HEK293 (cell line): ENCODE measurements at regions not wholly inside any gene's neighbourhood (a gene's known extent, or its start where the extent isn't known, plus 50 kb on each side); places are given as distances from the start of the nearest gene placed in this dataset.
"Not testable (repeated sequence)": the region's sequence is repeated elsewhere in the genome, so short reads cannot be mapped to it uniquely, and the experiment has no call there.

Experiments used
- ZNF19 ChIP-seq: fragments of 450-650 bp; formaldehyde crosslinking; IDR thresholded peaks from 2 replicates; pipeline ENCODE4; 2016; ENCODE audit warnings: missing biosample characterization, missing genetic modification characterization, low read depth
- ZNF214 ChIP-seq: fragments of 450-650 bp; formaldehyde crosslinking; IDR thresholded peaks from 2 replicates; pipeline ENCODE4 v1.5.1; 2017; ENCODE audit warnings: missing biosample characterization, mild to moderate bottlenecking, missing genetic modification characterization, borderline replicate concordance
- TF ChIP-seq, protein P1 (sequence below): fragments of 450-650 bp; formaldehyde crosslinking; IDR thresholded peaks from 2 replicates; pipeline ENCODE4 v1.5.1; 2016; ENCODE audit warnings: missing biosample characterization, missing genetic modification characterization
- TF ChIP-seq, protein P2 (sequence below): fragments of 450-650 bp; IDR thresholded peaks from 2 replicates; pipeline ENCODE4 v1.5.1; 2018; ENCODE audit warnings: missing biosample characterization, mild to moderate bottlenecking, missing genetic modification characterization

DNA sequence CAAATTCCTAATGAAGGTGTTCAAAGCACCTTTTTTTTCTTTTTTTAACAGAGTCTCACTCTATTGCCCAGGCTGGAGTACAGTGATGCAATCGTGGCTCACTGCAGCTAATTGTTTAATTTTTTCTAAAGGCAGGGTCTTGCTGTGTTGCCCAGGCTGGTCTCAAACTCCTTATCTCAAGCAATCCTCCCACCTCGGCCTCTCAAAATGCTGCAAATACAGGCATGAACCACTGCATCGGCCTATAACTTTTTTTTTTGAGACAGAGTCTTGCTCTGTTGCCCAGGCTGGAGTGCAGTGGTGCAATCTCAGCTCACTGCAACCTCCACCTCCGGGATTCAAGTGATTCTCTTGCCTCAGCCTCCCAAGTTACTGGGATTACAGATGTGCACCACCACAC lies 113.9 kb upstream of the CXADR start:
- TF ChIP-seq, protein P1, sequence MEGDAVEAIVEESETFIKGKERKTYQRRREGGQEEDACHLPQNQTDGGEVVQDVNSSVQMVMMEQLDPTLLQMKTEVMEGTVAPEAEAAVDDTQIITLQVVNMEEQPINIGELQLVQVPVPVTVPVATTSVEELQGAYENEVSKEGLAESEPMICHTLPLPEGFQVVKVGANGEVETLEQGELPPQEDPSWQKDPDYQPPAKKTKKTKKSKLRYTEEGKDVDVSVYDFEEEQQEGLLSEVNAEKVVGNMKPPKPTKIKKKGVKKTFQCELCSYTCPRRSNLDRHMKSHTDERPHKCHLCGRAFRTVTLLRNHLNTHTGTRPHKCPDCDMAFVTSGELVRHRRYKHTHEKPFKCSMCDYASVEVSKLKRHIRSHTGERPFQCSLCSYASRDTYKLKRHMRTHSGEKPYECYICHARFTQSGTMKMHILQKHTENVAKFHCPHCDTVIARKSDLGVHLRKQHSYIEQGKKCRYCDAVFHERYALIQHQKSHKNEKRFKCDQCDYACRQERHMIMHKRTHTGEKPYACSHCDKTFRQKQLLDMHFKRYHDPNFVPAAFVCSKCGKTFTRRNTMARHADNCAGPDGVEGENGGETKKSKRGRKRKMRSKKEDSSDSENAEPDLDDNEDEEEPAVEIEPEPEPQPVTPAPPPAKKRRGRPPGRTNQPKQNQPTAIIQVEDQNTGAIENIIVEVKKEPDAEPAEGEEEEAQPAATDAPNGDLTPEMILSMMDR = not testable (repeated sequence)
- not testable (repeated sequence) for TF ChIP-seq ZNF19, ZNF214 (tag by site-specific recombination)
- TF ChIP-seq, protein P2, sequence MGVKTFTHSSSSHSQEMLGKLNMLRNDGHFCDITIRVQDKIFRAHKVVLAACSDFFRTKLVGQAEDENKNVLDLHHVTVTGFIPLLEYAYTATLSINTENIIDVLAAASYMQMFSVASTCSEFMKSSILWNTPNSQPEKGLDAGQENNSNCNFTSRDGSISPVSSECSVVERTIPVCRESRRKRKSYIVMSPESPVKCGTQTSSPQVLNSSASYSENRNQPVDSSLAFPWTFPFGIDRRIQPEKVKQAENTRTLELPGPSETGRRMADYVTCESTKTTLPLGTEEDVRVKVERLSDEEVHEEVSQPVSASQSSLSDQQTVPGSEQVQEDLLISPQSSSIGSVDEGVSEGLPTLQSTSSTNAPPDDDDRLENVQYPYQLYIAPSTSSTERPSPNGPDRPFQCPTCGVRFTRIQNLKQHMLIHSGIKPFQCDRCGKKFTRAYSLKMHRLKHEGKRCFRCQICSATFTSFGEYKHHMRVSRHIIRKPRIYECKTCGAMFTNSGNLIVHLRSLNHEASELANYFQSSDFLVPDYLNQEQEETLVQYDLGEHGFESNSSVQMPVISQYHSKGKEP (tag by site-specific recombination) = not testable (repeated sequence)
